ENCODE measurements at regions not wholly inside any gene's neighbourhood (a gene's known extent, or its start where the extent isn't known, plus 50 kb on each side); places are given as distances from the start of the nearest gene placed in this dataset.

DNA sequence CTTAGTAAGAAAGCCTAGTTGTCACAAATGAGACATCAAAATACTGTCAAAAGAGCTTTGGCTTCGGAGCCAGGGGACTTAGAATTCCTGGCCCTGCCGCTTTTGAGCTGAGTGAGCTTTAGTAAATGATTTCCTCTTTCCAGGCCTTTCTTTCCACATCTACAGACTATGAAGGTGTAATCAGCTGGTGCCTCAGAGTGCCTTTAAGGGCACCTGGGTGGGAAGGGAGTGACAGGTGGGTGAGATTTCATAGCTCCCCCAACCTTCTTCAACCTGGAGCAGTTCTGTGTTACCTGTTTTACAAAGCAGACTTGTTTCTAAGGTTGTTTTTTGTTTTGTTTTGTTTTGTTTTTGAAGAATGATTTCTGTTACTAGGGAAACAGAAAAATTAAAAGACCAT lies 154.7 kb upstream of the BOD1L1 start:
- TF ChIP-seq, protein P1, sequence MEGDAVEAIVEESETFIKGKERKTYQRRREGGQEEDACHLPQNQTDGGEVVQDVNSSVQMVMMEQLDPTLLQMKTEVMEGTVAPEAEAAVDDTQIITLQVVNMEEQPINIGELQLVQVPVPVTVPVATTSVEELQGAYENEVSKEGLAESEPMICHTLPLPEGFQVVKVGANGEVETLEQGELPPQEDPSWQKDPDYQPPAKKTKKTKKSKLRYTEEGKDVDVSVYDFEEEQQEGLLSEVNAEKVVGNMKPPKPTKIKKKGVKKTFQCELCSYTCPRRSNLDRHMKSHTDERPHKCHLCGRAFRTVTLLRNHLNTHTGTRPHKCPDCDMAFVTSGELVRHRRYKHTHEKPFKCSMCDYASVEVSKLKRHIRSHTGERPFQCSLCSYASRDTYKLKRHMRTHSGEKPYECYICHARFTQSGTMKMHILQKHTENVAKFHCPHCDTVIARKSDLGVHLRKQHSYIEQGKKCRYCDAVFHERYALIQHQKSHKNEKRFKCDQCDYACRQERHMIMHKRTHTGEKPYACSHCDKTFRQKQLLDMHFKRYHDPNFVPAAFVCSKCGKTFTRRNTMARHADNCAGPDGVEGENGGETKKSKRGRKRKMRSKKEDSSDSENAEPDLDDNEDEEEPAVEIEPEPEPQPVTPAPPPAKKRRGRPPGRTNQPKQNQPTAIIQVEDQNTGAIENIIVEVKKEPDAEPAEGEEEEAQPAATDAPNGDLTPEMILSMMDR (IDR thresholded peaks at IDR 0.05; ENCODE audit: low read depth, low read length, poor library complexity, severe bottlenecking): no peak
- TF ChIP-seq EZH2phosphoT487 (IDR thresholded peaks at IDR 0.05; ENCODE audit: borderline replicate concordance, low read length): no peak

Data from DOHH2 (cell line).